Glomerular visceral epithelial cell (primary cell): ENCODE measurements at regions not wholly inside any gene's neighbourhood (a gene's known extent, or its start where the extent isn't known, plus 50 kb on each side); places are given as distances from the start of the nearest gene placed in this dataset.
"Not testable (repeated sequence)": the region's sequence is repeated elsewhere in the genome, so short reads cannot be mapped to it uniquely, and the experiment has no call there.

Experiments
- DNase-seq: peaks from one replicate; pipeline ENCODE4 v3.0.0-alpha.2; 2016; ENCODE audit errors: extremely low spot score

DNA sequence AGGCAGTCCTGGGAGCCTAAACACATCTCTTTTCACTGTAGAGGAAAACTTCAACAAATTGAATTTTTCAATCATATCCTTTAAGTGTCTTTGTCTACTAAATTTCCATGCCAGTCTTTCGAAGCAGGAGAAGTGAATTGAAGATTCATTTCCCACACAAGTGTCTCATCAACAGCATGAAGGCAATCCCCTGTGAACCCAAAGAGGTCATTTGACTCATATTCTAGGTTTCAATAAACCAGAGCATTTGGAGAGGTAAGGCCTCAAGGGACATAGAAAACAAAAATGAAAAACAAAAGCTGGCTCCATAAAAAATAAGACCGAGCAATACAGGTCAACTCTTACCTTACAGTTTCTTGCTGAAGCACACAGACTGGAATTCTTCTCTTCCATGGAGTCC, 94.1 kb upstream of the ATP1B1 start:
- DNase-seq: no peak

DNA sequence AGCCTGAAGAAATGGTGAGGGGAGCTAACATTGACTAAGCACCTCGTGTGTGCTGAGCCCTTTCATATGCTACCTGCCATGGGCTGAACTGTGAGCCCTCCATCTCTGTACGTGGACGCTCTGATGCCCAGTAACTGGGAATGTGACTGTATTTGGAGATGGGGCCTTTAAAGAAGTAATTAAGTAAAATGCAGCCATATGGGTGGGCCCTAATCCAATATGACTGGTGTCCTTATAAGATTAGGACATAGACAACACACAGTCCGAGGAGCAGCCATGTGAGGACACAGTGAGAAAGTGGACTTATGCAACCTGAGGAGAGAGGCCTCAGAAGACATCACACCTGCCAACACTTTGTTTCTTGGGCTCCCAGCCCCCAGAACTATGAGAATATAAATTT, 92.7 kb upstream of the ATP1B1 start:
- DNase-seq: no peak

DNA sequence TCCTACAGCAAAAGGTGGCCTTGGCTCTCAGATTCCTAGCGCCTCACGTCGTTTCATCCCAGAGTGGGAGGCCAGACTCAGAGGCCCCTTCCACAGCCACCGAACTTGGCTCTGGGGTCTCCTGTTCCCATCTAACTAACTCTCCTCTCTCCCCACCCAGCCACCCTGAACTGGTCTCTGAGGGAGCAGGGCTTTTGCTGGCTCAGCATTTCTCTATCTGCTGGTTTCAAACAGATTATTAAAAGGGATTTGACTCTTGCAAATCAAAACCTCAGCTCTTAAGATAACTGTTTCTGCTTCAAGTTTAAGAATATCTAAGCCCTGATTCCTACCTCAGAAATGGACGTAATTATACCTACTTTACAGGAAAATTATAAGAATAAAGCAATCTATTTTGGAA, 91.0 kb upstream of the ATP1B1 start:
- DNase-seq: no peak

DNA sequence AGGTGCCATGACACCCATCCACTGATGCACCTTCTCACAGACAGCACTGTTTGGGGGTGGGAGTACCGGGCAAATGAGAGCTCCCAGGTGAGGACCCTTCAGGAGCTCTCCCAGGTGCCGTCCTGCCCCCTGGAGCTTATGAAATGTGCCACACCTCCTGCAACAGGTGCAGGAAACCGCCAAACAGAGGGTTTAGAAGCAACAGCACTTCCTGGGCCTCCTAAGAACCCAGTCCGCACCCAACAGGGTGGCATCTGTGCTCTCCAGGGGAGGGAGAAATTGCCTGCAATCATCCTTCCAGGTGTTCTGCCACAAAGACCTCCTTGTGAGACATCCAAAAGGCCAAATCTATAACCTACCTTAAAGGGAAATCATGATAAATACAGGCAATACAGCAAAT, 87.7 kb upstream of the ATP1B1 start:
- DNase-seq: no peak

DNA sequence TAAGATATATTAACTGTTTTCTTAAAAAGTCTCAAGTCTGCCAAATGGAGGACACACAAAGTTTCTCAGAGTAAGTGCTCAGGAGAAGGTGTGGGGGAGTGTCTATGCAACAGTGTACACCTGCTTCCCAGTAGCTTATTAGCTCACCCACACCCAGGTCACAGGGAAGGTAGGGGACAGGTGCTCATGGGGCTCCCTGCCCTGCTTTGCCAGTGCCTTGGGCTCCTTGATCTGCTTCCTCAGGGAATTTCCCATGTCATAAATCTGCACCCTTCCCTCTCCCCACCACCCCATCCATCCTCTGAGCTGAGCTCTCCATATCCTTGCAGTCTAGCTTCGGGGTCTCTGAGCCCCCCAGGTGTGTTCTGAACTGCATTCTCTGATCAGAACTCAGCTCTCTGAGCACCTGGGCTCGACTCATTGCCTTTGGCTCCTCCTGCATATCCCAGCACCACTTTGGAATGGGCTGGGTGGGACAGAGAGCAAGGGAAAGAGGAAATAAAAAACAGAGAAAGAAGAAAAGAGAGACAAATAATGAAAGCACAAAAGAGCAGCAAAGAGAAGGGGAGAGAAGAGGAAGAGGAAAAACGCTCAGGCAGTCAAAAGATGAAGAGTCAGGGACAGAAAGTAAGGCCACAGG, 87.0 kb upstream of the ATP1B1 start:
- DNase-seq: no peak

DNA sequence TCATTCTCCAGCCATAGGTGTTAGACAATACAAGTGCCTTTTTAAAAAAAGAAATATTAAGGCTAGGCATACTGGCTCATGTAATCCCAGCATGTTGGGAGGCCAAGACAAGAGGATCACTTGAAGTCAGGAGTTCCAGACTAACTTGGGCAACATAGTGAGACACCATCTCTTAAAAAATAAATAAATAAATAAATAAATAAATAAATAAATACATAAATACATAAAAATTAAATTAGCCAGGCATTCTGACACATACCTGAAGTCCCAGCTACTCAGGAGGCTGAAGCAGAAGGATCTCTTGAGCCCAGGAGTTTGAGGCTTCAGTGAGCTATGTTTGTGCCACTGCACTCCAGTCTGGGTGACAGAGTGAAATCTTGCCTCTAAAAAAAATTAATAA, 85.8 kb upstream of the ATP1B1 start:
- DNase-seq: no peak

DNA sequence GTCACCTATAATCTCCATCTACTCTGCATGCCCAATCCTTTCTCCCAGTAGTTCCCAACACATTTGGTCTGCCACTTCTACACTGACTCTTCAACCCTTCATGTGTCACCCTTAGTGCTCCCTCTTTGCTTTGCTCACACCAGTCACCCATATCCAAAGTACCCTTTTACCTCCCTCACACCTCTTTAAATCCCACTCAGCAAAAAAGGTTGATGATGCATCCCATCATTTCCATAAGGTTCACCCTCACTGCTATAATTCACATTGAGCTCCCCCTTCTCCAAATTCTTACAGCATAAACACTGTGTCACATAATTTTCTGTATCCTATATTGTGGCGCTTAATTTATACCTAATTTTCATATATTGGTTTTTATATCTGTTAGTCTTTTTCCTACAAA, 83.8 kb upstream of the ATP1B1 start:
- no peak for DNase-seq

DNA sequence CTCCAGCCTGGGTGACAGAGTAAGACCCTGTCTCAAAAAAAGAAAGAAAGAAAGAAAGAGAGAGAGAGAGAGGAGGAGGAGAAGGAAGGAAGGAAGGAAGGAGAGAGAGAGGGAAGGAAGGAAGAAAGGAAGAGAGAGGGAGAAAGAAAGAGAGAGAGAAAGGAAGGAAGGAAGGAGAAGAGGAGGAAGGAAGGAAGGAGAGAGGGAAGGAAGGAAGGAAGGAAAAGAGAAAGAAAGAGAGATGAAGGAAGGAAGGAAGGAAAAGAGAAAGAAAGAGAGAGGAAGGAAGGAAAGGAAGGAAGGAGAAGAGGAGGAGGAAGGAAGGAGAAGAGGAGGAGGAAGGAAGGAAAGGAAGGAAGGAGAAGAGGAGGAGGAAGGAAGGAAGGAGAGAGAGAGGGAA, 82.2 kb upstream of the ATP1B1 start:
- DNase-seq: no peak

DNA sequence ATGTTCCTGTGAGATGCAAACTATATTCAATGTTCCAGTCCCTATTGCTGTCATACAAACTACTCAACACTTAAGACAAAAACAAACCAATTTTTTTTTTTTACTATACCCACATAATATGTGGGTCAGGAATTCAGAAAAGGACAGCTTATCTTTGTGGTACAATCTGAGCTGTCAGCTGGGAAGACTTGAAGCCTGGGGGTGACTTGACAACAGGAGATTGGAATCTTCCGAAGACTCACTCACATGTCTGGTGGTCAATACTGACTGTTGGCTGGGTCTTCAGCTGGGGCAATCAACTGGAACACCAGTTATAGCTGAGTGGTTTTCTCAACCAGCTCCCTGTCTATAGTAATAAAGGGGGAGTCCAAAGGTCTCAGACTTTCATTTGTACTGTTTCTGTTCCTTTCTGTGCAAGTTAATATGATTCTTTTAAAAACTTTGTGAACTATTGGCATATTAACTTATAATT, 81.7 kb upstream of the ATP1B1 start:
- peak; percentile 97 for DNase-seq

DNA sequence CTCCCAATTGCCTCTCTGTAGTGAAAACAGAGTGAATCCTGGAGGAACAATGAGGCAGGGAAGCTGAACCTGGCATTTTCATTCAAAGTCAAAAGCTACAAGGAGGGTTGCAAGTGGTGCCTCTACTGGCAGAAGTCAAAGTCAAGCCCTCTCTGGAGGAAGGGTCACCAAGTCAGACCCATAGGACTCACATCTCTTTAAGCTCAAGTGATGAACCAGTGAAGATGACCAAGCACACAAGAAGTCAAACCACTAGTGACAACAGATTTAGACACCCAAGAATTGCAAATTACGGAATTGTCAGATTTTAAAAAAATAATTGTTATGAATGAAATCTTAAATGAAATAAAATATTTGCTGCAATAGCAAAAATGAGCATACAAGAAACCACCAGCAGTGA, 81.1 kb upstream of the ATP1B1 start:
- DNase-seq: no peak

DNA sequence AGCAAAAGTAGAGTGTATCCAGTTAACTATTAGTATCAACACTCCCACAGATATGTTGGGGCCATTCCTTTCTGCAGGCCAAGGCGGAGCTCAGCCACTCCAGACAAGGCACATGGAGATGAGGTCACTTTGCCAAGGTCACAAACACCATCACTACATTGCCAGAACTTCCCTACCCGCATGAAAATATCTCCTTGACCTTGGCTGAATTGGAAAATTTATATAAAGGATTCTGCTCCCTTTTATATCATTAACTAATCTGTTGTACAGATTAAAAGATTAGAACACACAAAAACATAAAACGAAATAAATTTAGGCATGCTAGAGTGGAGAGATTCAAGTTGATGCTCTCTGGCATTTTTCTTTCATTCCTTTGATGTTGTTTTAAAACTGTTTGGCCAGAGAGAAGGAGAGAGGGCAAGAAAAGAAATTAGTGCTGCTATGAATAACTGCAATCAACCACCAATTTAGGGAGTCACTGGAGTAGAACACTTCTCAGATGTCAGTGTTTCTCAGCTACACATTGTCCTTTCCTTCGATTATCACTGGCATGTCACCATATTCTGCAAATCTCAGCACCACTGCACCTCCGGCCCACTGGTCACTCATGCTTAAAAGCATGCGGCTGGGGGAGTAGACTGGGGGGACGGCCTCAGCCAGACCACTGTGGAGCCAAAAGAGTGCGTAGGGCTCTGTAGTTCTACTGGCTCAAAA, 78.7 kb upstream of the ATP1B1 start:
- DNase-seq: peak; percentile 43

DNA sequence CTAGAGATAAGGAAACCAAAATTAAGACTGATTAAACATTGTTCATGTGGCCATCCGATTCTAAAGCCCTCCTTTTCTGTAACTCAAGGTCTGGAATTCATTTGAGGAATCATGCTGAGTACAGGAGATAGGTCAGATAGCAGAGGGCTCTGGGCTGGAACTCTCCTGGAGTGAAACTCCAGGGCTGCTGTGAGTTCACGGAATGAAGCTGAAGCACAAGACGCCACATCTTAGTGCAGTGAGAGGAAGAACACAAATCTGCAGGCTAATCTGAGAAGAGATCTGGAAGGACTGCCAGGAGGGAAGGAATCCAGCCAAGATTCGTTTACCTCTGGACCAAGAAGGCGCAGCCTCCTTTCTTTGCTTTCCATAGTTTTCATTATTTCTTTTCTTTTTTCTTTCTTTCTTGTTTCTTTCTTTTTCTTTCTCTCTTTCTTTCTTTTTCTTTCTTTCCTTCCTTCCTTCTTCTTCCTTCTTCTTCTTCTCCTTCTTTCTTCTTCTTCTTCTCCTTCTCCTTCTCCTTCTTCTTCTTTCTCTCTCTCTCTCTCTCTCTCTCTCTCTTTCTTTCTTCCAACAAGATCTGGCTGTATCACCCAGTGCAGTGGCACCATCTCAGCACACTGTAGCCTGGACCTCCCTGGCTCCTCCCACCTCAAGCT, 74.8 kb upstream of the ATP1B1 start:
- DNase-seq: no peak

DNA sequence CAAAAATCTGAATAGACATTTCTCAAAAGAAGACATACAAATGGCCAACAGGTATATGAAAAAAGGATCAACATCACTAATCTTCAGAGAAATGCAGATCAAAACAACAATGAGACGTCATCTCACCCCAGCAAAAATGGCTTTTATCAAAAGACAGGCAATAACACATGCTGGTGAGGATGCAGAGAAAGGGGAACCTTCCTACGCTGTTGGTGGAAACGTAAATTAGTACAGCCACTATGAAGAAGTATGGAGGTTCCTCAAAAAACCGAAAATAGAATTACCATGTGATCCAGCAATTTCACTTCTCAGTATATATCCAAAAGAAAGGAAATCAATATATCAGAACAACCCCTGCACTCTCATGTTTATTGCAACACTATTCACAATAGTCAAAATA, 65.1 kb upstream of the ATP1B1 start:
- no peak for DNase-seq

DNA sequence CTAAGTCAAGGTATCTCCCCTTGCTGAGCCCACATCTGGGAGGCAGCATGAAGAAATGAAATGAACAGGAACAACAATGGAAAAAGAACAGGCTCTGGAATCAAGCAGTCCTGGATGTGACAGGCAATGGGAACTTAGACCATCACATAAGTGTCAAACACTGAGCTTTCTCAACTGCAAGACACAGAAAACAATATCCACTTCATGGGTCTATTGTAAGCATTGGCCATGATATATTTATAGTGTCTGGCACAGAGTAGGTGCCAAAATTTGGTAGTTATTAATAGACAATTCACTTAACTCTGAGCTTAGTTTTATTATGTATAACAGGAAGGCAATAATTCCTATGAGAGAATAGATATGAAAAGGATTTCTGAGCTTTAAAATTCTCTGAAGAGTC, 64.1 kb upstream of the ATP1B1 start:
- no peak for DNase-seq

DNA sequence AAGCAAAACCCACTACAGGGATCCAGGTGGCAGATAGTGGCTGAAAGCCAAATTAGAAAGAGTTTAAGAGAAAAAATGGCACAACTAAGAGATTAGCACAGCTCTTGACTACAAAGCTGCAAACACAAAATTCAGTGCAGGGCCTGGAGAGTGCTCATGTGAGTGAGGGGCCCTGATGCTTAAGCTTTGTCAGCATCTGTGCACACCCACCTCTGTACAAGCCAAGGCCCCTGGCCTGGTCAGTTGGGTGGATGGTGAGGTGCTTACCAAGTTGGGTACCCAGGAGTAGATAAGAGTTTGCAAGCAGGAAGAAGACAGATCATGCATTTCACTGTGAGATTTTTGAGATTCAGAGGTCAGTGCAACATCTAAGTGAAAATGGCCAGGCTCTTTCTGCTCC, 62.7 kb upstream of the ATP1B1 start:
- DNase-seq: no peak

DNA sequence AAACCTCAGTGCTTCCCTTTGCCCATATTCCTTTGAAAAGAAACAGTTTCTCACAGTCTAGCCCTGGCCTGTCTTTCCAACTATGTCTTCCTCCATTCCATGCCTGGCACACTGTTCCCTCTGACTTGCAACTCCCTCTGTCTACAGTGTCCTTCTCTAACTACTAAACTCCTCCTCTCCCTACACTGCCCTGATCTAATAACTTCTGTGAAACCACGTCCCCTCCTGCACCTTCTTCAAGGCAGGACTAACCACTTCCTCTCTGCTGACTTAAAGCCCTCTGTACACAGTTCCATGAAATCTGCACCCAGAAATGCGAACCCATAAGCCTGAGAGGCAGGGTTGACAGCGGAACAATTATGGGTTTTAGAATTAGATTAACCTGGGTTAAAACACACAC, 62.2 kb upstream of the ATP1B1 start:
- DNase-seq: peak; percentile 26

DNA sequence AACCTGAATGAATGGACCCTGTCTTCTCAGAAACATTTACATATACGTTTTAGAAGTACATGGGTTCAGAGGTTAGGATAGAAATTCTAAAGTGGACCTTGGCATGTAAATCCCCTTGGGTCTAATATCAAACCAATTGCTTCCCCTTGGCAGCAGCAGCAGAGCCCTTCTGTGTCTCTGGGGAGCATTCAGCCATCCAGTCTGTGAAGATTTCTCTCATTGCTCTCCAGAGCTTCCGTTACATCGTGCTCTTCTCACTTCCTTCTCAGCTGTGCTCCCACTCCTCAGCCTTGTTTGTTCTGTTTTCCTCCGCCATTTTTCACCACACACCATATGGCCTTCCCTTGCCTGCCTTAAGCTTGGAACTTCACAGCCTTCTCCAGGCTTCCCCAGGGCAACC, 61.5 kb upstream of the ATP1B1 start:
- no peak for DNase-seq

DNA sequence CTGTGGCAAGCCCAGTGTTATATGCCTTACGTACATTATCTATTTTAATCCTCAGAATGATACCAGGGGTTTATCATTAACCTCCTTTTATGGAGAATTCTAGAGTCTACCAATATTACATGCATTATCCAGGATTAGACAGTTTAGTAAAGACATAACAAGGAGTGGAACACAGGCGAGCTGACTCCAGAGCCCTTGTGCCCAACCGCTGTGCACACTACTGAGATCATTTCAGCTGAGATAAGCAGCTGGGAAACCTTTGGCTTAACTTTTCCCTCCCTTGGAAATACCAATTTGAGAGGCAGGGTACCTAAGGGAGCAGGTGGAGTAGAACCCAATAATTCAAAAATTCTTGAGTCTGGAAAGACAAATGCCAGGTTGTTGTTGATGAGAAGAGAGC, 59.8 kb upstream of the ATP1B1 start:
- DNase-seq: no peak

DNA sequence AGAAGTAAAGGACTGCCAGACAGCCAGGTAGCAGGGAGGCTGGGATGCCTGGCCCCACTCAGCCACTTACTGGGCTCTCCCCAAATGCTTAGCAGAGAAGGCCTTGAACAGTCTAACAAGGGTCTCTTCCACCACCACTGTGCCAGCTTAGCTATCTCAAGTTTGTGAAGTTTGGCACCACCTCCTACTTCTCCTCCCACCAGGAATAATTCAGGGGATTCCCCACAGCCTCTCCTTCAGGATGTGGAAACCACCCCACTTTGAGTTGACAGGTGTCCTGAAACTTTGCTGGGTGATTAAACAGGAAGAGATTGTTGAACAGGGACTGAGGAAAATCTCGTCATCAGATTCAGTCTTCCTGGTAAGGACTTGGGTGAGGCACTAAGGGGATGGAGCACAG, 59.4 kb upstream of the ATP1B1 start:
- peak; percentile 42 for DNase-seq

DNA sequence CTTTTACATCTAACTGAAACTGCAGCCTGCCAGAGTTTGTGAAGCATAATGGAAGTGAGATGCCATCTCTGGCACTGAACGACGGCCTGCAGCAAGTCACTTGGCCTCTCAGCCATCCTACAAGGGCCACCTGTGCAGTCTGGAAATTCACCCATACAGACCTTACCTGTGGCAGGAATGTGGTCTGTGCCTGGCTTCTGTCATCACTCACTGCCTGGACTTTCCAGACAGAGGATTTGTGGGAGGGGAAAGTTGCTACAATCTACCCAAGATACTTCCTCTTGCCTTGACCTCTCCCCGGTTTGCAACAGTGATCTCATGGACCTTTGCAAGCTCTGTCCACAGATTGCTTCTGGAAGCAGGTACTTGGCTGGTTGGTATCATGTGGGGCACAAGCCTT, 58.4 kb upstream of the ATP1B1 start:
- no peak for DNase-seq

DNA sequence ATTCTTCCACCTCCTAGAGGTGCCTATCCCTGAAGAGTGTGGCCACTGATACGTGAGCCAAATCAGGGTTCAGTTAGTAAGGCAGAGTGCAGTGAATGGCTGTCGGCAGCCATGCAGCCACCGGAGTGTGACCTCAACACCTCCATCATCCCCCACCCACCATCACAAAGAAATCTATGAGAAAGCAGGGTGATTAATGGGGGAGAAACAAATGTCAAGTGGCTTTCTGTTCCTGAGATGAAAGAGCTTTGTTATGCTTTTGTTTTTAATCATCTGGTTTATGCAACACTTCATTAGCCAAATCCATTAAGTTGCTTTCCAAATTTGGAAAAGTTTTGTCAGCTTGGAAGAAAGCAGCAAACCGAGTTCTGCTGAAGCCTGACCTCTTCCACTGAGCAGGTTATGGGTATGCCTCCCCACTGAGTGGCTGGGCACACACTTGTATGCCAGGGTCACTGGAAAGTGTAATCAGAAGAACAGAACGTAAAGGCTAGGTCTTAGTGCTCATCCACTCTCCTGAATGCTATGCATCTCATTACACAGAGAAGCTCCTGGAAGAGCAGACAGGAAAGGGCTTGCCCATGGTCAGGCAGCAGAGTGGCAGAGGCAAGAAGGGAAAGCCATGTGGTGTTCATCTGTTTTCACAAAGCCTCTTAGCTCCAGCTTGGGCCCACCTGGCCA, 57.1 kb upstream of the ATP1B1 start:
- DNase-seq: no peak

DNA sequence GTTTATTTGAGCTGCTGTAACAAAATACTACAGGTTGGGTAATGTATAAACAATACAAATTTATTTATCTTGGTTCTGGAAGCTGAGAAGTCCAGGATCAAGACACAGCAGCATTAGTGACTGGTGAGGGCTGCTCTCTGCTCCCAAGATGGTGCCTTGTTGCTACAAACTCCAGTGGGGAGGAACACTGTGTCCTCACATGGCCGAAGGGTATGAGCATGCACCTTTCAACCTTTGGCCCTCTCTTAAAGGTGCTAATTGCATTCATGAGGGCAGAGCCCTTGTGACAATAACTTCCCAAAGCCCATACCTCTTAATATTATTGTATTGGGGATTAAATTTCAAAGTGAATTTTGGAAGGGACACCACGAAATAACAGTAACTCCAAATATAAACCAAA, 55.3 kb upstream of the ATP1B1 start:
- DNase-seq: no peak

DNA sequence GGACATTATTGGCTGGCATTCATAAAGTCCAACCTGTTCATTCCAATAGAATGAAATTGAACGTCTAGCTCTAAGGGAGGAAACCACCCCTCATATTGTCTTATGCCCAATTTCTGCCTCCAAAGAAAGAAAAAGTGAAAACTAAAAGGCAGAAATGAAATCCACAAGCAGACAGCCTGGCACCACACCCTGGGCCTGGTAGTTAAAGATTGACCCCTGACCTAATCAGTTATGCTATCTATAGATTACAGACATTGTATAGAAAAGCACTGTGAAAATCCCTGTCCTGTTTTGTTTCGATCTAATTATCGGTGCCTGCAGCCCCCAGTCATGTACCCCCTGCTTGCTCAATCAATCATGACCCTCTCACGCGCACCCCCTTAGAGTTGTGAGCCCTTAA, 54.3 kb upstream of the ATP1B1 start:
- DNase-seq: not testable (repeated sequence)
